ENCODE measurements at regions not wholly inside any gene's neighbourhood (a gene's known extent, or its start where the extent isn't known, plus 50 kb on each side); places are given as distances from the start of the nearest gene placed in this dataset.

DNA sequence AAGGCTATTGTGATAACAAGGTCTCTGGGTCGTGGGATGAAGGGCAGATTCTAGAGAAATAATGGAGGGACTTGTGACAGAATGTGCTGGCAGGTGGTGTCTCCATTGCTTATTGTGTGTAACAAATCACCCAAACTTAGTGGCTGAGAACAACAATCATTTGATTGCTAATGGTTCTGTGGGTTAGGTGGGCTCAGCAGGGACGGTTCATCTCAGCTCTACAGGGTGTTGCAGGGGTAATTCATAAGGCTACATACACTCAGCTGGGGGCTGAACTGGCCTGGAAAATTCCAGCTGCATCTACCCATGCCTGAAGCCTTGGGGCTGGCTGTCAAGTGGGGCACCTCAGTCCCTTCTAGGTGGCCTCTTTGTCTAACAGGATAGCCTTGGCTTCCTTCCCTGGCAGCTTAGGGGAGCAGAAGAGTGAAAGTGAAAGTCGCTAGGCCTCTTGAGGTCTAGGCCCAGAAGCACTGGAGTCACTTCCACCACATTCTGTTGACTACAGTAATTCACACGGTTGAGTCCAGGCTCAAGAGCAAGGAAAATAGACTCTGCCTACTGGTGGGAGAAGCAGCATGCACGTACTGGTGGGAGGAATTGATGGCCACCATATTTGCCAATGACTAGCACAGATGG is 308.9 kb downstream of the MN1 start:
- no peak for TF ChIP-seq POLR2AphosphoS5 (IDR thresholded peaks at IDR 0.05; ENCODE audit: low read depth, low read length)
- no peak for TF ChIP-seq REST (IDR thresholded peaks at IDR 0.05; ENCODE audit: insufficient read depth in 1 of 2, low read depth in 2 of 2, low read length in 2 of 2)
- no peak for TF ChIP-seq FOXP2 (optimal IDR thresholded peaks at IDR 0.05; ENCODE audit: borderline replicate concordance, extremely low read depth, extremely low read length, insufficient read depth)
- TF ChIP-seq TAF1 (IDR thresholded peaks at IDR 0.05; ENCODE audit: borderline replicate concordance, insufficient read depth, low read length): no peak
- no peak for TF ChIP-seq SIN3A (IDR thresholded peaks at IDR 0.05; ENCODE audit: borderline replicate concordance, insufficient read depth, low read length)

DNA sequence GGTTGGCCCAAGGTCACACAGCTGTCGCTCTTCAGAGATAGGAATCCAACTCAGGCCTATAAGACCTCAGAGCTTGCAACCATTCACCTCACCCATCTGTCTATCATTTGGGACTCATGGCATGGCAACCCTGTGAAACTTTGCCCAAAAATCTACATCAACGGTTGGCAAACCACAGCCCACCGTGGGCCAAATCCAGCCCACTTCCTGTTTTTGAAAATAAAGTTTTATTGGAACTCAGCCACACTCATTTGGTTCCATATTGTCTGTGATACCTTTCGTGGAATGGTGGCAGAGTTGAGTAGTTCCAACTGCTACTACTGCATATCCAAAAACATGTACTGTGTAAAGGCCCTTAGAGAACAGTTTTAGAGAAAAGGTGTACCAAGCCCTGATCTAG is 307.8 kb downstream of the MN1 start:
- TF ChIP-seq FOXP2 (optimal IDR thresholded peaks at IDR 0.05; ENCODE audit: borderline replicate concordance, extremely low read depth, extremely low read length, insufficient read depth) (no peak), TAF1 (IDR thresholded peaks at IDR 0.05; ENCODE audit: borderline replicate concordance, insufficient read depth, low read length) (no peak), REST (IDR thresholded peaks at IDR 0.05; ENCODE audit: insufficient read depth in 1 of 2, low read depth in 2 of 2, low read length in 2 of 2) (no peak), SIN3A (IDR thresholded peaks at IDR 0.05; ENCODE audit: borderline replicate concordance, insufficient read depth, low read length) (no peak), POLR2AphosphoS5 (IDR thresholded peaks at IDR 0.05; ENCODE audit: low read depth, low read length) (no peak)

DNA sequence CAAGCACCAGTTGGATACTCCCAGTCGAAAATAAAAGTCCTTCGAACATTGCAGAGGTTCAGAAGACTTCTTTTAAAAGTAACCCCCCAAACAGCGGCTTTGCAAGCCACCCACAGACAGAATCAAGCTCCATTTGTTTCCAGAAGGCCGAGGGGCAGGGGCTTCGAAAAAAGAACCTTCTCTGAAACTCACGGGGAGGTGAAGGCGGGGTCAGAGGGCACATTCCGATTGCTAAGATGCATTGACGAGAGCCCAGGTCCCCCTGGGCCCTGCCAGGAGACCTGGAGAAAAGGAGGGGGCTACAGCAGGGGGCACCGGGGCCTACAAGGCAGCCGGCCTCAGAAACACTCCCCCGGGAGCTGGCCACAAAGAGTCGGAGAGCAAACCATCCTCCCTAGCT is 306.8 kb downstream of the MN1 start:
- TF ChIP-seq TAF1 (IDR thresholded peaks at IDR 0.05; ENCODE audit: borderline replicate concordance, insufficient read depth, low read length) (no peak), POLR2AphosphoS5 (IDR thresholded peaks at IDR 0.05; ENCODE audit: low read depth, low read length) (no peak), REST (IDR thresholded peaks at IDR 0.05; ENCODE audit: insufficient read depth in 1 of 2, low read depth in 2 of 2, low read length in 2 of 2) (no peak), FOXP2 (optimal IDR thresholded peaks at IDR 0.05; ENCODE audit: borderline replicate concordance, extremely low read depth, extremely low read length, insufficient read depth) (no peak), SIN3A (IDR thresholded peaks at IDR 0.05; ENCODE audit: borderline replicate concordance, insufficient read depth, low read length) (no peak)

- TF ChIP-seq SIN3A (IDR thresholded peaks at IDR 0.05; ENCODE audit: borderline replicate concordance, insufficient read depth, low read length) (no peak), TAF1 (IDR thresholded peaks at IDR 0.05; ENCODE audit: borderline replicate concordance, insufficient read depth, low read length) (no peak), FOXP2 (optimal IDR thresholded peaks at IDR 0.05; ENCODE audit: borderline replicate concordance, extremely low read depth, extremely low read length, insufficient read depth) (no peak), REST (IDR thresholded peaks at IDR 0.05; ENCODE audit: insufficient read depth in 1 of 2, low read depth in 2 of 2, low read length in 2 of 2) (no peak)
Measured at GRCh38 chr22:27495325-27495724, 306.2 kb downstream of the MN1 start.

GRCh38 chr22:27499121-27499520 is 302.4 kb downstream of the MN1 start:
- TF ChIP-seq FOXP2 (optimal IDR thresholded peaks at IDR 0.05; ENCODE audit: borderline replicate concordance, extremely low read depth, extremely low read length, insufficient read depth) (no peak), SIN3A (IDR thresholded peaks at IDR 0.05; ENCODE audit: borderline replicate concordance, insufficient read depth, low read length) (no peak), POLR2AphosphoS5 (IDR thresholded peaks at IDR 0.05; ENCODE audit: low read depth, low read length) (no peak), REST (IDR thresholded peaks at IDR 0.05; ENCODE audit: insufficient read depth in 1 of 2, low read depth in 2 of 2, low read length in 2 of 2) (no peak), TAF1 (IDR thresholded peaks at IDR 0.05; ENCODE audit: borderline replicate concordance, insufficient read depth, low read length) (no peak)

Data from PFSK-1 (cell line).